NOMO-1 treated with dmso at 0.1 percent for 144 hours (cell line): ENCODE measurements at regions not wholly inside any gene's neighbourhood (a gene's known extent, or its start where the extent isn't known, plus 50 kb on each side); places are given as distances from the start of the nearest gene placed in this dataset.
"Not testable (repeated sequence)": the region's sequence is repeated elsewhere in the genome, so short reads cannot be mapped to it uniquely, and the experiment has no call there.

Experiments
- DNase-seq: peaks from one replicate; lab custom pipeline; 2025; ENCODE audit not compliant: unreplicated experiment; lab: John Stamatoyannopoulos, UW

GRCh38 chr14:45727133-45727532 is 474.1 kb upstream of the MIS18BP1 start:
- no peak for DNase-seq

GRCh38 chr14:45721472-45721871 is 468.5 kb upstream of the MIS18BP1 start:
- no peak for DNase-seq

- DNase-seq, result no peak
Observed at GRCh38 chr14:45716572-45716971, 463.6 kb upstream of the MIS18BP1 start.

GRCh38 chr14:45715946-45716345 is 462.9 kb upstream of the MIS18BP1 start:
- no peak for DNase-seq

GRCh38 chr14:45709541-45709940 is 456.5 kb upstream of the MIS18BP1 start:
- no peak for DNase-seq

- DNase-seq, result no peak
Observed at GRCh38 chr14:45705940-45706534, 453.0 kb upstream of the MIS18BP1 start.

GRCh38 chr14:45699471-45699870 is 446.5 kb upstream of the MIS18BP1 start:
- DNase-seq, result no peak

GRCh38 chr14:45698462-45699134 is 445.6 kb upstream of the MIS18BP1 start:
- DNase-seq, result no peak

GRCh38 chr14:45686771-45687170 is 433.8 kb upstream of the MIS18BP1 start:
- no peak for DNase-seq

- no peak for DNase-seq
Observed at GRCh38 chr14:45680531-45680930, 427.5 kb upstream of the MIS18BP1 start.

GRCh38 chr14:45679853-45680252 is 426.9 kb upstream of the MIS18BP1 start:
- DNase-seq, result no peak

GRCh38 chr14:45678163-45678562 is 425.2 kb upstream of the MIS18BP1 start:
- no peak for DNase-seq

GRCh38 chr14:45673420-45673819 is 420.4 kb upstream of the MIS18BP1 start:
- DNase-seq, result no peak

GRCh38 chr14:45664668-45665356 is 411.8 kb upstream of the MIS18BP1 start:
- no peak for DNase-seq

- no peak for DNase-seq
Observed at GRCh38 chr14:45658917-45659299, 405.9 kb upstream of the MIS18BP1 start.

- DNase-seq, result no peak
Observed at GRCh38 chr14:45658226-45658916, 405.4 kb upstream of the MIS18BP1 start.

GRCh38 chr14:45651890-45652289 is 398.9 kb upstream of the MIS18BP1 start:
- no peak for DNase-seq

GRCh38 chr14:45650754-45651153 is 397.8 kb upstream of the MIS18BP1 start:
- DNase-seq, result no peak

GRCh38 chr14:45649051-45649450 is 396.0 kb upstream of the MIS18BP1 start:
- no peak for DNase-seq

GRCh38 chr14:45641541-45641940 is 388.5 kb upstream of the MIS18BP1 start:
- no peak for DNase-seq

GRCh38 chr14:45634651-45635441 is 381.8 kb upstream of the MIS18BP1 start:
- DNase-seq, result not testable (repeated sequence)
